ENCODE measurements at regions not wholly inside any gene's neighbourhood (a gene's known extent, or its start where the extent isn't known, plus 50 kb on each side); places are given as distances from the start of the nearest gene placed in this dataset.

DNA sequence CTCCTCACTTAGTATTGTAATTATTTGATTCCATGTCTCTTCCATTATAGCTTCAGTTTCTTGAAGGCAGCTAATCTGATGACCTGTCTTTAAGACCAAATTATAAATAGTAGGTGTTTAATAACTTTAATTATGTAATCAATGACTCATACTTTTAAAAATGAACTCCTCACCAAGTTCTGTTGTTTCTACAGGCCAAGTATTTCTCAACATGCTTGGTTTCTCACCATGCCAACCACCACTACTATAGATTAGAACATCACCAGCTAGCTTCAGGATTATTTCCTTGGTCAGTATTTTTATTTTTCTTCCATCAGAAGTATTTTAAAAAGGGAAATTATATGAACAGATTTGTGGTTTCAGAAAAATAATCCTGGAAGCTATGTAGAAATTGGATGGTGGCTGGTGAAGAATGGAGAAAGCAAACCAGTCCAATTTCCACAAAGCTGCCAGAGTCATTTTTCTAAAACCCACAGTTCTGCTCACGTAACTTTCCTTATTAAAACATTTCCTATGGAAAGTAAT lies 237.7 kb upstream of the DACH1 start (continued):
- no peak for TF ChIP-seq MEF2A (IDR thresholded peaks at IDR 0.05; ENCODE audit: borderline replicate concordance, low read depth)

DNA sequence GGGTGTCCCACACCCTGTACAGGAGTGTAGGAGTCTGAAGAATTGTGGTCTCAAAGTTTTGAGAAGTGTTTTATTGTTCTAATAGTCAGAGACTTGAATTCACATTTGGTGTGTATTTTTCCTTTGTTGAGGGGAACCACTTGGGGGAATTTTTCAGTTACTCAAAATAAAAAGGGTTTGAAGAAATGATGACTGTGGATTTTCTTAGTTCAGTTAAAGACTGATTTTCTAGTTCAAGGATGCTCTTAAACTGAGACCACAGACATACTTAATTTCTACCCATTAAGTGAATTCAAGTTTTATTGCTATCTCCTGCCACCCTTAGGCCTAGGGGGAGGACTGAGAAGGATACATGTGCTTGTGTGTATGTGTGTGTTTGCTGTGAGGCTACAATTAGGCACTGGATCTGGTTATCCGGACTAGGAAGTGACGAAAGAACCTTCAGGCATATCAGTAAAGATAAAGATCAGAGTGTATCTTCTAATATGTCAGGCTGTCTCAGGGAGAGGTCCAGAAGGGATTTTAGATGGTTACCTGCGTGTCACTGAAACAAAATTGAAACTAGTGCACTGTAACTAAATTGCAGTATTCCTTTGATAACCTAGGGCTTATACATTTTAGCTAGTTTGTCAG lies 234.9 kb upstream of the DACH1 start:
- Histone ChIP-seq H3K9ac (no peak overlapping the region), H3K27ac (ENCODE audit: low read depth in 2 of 2, low read length in 1 of 2) (peak overlapping the region in 1 of 2 experiments; percentile 14; a peak in 1 of 4 replicates), H3K4me1 (ENCODE audit: control insufficient read depth in 1 of 2, insufficient read depth in 2 of 2, low read depth in 1 of 2, low read length in 1 of 2) (peaks cover 0 to 4% of the 10 kb centered on the region in 2 experiments; a peak in 1 of 4 replicates), H2AFZ (ENCODE audit: low read depth) (no peak overlapping the region), H3K4me3 (ENCODE audit: low read depth in 2 of 2, low read length in 1 of 2) (no peak overlapping the region), H3K9me3 (no peaks in the 10 kb centered on the region), H3K4me2 (no peak overlapping the region), H3K27me3 (ENCODE audit: insufficient read depth) (no peaks in the 10 kb centered on the region), H4K20me1 (ENCODE audit: insufficient read depth) (no peaks in the 10 kb centered on the region), H3K36me3 (replicated peaks in 1 of 2; ENCODE audit: control insufficient read depth in 1 of 2, insufficient read depth in 2 of 2, low read length in 1 of 2) (no peaks in the 10 kb centered on the region), H3K79me2 (ENCODE audit: insufficient read depth) (no peaks in the 10 kb centered on the region), H3K9me2 (no peaks in the 10 kb centered on the region), H3F3A (replicated peaks; ENCODE audit: insufficient read depth) (no peaks in the 10 kb centered on the region)
- peak; percentile 17 for DNase-seq
- 58% methylated on average over 3 of the region's 3 CpGs for WGBS (ENCODE audit: low lambda C conversion rate)
- ChIA-PET CTCF (no interaction called here), POLR2A (no interaction called here)
- no peak for TF ChIP-seq SMC3 (IDR thresholded peaks at IDR 0.05; ENCODE audit: low read depth, low read length)
- TF ChIP-seq GATA2 (CRISPR knock-in tag; IDR thresholded peaks at IDR 0.05) = peak; percentile 80
- TF ChIP-seq, protein P1, sequence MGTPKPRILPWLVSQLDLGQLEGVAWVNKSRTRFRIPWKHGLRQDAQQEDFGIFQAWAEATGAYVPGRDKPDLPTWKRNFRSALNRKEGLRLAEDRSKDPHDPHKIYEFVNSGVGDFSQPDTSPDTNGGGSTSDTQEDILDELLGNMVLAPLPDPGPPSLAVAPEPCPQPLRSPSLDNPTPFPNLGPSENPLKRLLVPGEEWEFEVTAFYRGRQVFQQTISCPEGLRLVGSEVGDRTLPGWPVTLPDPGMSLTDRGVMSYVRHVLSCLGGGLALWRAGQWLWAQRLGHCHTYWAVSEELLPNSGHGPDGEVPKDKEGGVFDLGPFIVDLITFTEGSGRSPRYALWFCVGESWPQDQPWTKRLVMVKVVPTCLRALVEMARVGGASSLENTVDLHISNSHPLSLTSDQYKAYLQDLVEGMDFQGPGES (IDR thresholded peaks at IDR 0.05; ENCODE audit: low read depth, low read length) = no peak
- no peak for TF ChIP-seq FOXM1 (IDR thresholded peaks at IDR 0.05; ENCODE audit: low read depth)
- TF ChIP-seq FOXJ3 (CRISPR knock-in tag; IDR thresholded peaks at IDR 0.05) = no peak
- TF ChIP-seq EZH2phosphoT487 (IDR thresholded peaks at IDR 0.05; ENCODE audit: borderline replicate concordance, low read depth) = no peak
- no peak for TF ChIP-seq RCOR1 (IDR thresholded peaks at IDR 0.05; ENCODE audit: low read length)
- TF ChIP-seq MXI1 (IDR thresholded peaks at IDR 0.05; ENCODE audit: low read depth, low read length) = no peak
- TF ChIP-seq RXRA (IDR thresholded peaks at IDR 0.05; ENCODE audit: borderline replicate concordance, low read depth) = no peak
- TF ChIP-seq GABPA (IDR thresholded peaks at IDR 0.05; ENCODE audit: low read depth) = no peak
- no peak for TF ChIP-seq NRF1 (IDR thresholded peaks at IDR 0.05; ENCODE audit: low read depth, low read length)
- TF ChIP-seq, protein P2, sequence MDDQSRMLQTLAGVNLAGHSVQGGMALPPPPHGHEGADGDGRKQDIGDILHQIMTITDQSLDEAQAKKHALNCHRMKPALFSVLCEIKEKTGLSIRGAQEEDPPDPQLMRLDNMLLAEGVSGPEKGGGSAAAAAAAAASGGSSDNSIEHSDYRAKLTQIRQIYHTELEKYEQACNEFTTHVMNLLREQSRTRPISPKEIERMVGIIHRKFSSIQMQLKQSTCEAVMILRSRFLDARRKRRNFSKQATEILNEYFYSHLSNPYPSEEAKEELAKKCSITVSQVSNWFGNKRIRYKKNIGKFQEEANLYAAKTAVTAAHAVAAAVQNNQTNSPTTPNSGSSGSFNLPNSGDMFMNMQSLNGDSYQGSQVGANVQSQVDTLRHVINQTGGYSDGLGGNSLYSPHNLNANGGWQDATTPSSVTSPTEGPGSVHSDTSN (IDR thresholded peaks at IDR 0.05) = no peak
- TF ChIP-seq, protein P3, sequence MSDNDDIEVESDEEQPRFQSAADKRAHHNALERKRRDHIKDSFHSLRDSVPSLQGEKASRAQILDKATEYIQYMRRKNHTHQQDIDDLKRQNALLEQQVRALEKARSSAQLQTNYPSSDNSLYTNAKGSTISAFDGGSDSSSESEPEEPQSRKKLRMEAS (IDR thresholded peaks at IDR 0.05; ENCODE audit: low read depth) = no peak
- TF ChIP-seq, protein P4, sequence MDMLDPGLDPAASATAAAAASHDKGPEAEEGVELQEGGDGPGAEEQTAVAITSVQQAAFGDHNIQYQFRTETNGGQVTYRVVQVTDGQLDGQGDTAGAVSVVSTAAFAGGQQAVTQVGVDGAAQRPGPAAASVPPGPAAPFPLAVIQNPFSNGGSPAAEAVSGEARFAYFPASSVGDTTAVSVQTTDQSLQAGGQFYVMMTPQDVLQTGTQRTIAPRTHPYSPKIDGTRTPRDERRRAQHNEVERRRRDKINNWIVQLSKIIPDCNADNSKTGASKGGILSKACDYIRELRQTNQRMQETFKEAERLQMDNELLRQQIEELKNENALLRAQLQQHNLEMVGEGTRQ (IDR thresholded peaks at IDR 0.05; ENCODE audit: borderline replicate concordance, low read depth, low read length) = no peak
- peak in 1 of 2 experiments; percentile 73; a peak in 2 of 4 replicates for TF ChIP-seq EP300 (IDR thresholded peaks at IDR 0.05; ENCODE audit: borderline replicate concordance in 1 of 2, low read depth in 1 of 2, low read length in 1 of 2)
- no peak for TF ChIP-seq MEF2A (IDR thresholded peaks at IDR 0.05; ENCODE audit: borderline replicate concordance, low read depth)

All from SK-N-SH (cell line).